ENCODE measurements at regions not wholly inside any gene's neighbourhood (a gene's known extent, or its start where the extent isn't known, plus 50 kb on each side); places are given as distances from the start of the nearest gene placed in this dataset.
"Not testable (repeated sequence)": the region's sequence is repeated elsewhere in the genome, so short reads cannot be mapped to it uniquely, and the experiment has no call there.

DNA sequence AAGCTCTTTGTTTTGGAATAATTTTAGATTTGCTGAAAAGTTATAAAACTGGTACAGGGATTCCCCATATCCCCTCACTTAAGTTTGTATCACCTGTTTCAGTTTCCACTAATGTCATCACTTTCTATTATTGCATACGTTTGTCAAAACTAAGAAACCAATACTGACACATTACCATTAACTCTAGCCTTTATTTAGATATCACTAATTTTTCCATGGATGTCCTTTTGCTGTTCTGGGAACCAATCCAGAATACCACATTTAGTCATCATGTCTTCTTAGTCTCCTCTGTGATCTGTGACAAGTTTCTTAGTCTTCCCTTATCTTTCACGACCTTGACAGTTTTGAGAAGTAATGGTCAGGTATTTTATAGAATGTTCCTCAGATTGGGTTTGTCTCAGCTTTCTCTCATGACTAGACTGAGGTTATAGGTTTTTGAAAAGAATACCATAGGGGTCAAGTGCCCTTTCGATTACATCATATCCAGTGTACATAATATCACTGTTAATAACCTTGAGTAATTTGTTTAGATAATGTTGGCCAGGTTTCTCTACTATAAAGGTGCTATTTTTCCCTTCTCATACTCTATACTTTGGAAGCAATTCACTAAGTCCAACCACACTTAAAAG lies 51.9 kb upstream of the NMUR2 start:
- Histone ChIP-seq H3K4me3 (ENCODE audit: insufficient read depth, low read depth, low read length) (no peak overlapping the region), H3K27me3 (ENCODE audit: control insufficient read depth, insufficient read depth, low read length) (no peaks in the 10 kb centered on the region), H3K36me3 (replicated peaks; ENCODE audit: control insufficient read depth, insufficient read depth, low read length) (no peaks in the 10 kb centered on the region)
- no peak for DNase-seq

DNA sequence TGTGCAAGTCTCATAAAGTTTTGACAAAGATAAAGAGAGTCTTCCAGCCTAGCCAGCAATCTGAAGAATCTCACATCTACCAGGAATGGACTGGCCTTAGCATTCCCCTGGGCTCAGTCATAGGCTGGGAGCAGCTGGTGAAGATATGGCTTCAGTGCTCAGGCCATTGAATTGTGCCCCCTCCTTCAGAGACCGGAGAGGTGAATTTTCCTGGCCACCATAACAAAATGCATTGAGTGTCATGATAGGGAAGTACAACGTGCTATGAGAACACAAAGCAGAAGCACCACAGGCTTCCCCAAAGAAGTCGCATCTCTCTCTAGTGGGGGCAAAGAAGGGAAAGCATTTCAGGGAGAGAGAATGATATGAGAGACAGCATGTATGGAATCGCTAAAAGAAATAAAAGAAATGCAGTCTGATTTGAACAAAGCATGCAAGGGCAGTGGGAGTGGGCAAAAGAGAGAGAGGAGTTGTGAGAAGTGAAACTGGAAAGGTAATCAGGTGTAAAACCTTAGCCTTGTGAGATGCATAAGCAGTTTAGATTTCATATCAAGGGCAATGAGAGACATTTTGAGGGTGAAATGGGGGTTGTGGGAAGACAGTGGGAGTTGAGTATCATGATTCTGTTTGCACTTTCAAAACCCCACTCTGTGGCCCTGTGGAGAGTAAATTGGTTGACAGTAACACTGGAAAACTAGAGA lies 57.1 kb upstream of the NMUR2 start:
- H3K27me3 ChIP-seq (ENCODE audit: control insufficient read depth, insufficient read depth, low read length), result no peaks in the 10 kb centered on the region
- no peaks in the 10 kb centered on the region for H3K36me3 ChIP-seq (replicated peaks; ENCODE audit: control insufficient read depth, insufficient read depth, low read length)
- H3K4me3 ChIP-seq (ENCODE audit: insufficient read depth, low read depth, low read length), result no peak overlapping the region
- DNase-seq, result no peak

DNA sequence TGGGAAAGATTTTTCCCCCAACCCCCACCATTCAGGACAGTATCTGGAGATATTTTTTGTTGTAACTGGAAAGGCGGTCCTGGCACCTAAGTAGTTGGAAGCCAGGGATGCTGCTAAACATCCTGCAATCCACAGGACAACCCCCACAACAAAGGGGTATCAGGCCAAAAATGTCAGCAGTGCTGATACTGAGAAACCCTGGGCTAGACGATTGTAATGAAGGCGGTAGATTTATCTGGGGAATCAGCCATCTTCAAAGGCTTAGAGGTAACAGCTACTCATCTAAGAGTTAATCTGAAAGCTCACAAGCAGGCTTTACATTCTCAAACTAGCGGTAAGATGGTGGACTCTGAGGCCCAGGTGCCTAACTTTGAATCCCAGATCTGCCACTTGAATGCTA lies 59.0 kb upstream of the NMUR2 start:
- H3K27me3 ChIP-seq (ENCODE audit: control insufficient read depth, insufficient read depth, low read length), result no peaks in the 10 kb centered on the region
- H3K4me3 ChIP-seq (ENCODE audit: insufficient read depth, low read depth, low read length), result no peak overlapping the region
- DNase-seq, result no peak
- no peaks in the 10 kb centered on the region for H3K36me3 ChIP-seq (replicated peaks; ENCODE audit: control insufficient read depth, insufficient read depth, low read length)

DNA sequence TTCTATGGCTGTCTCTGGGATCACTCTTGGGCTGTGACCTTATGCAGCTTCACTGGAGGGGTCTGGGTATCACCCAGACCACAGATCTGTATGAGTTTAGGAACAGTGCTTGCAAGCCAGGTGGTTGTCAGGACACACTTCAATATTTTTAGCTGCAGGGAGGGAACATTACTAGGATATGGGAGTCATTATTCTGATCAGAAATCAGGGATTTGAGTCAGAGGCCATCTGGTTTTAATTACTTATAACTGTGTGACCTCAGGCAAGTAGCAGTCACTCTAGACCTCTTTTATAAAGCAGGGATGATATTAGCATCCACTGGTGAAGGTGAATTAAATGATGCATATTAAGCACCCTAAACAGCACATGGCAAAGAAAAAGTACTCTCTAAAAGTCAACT lies 60.1 kb upstream of the NMUR2 start:
- Histone ChIP-seq H3K27me3 (ENCODE audit: control insufficient read depth, insufficient read depth, low read length) (no peaks in the 10 kb centered on the region), H3K36me3 (replicated peaks; ENCODE audit: control insufficient read depth, insufficient read depth, low read length) (no peaks in the 10 kb centered on the region), H3K4me3 (ENCODE audit: insufficient read depth, low read depth, low read length) (no peak overlapping the region)
- DNase-seq, result no peak

DNA sequence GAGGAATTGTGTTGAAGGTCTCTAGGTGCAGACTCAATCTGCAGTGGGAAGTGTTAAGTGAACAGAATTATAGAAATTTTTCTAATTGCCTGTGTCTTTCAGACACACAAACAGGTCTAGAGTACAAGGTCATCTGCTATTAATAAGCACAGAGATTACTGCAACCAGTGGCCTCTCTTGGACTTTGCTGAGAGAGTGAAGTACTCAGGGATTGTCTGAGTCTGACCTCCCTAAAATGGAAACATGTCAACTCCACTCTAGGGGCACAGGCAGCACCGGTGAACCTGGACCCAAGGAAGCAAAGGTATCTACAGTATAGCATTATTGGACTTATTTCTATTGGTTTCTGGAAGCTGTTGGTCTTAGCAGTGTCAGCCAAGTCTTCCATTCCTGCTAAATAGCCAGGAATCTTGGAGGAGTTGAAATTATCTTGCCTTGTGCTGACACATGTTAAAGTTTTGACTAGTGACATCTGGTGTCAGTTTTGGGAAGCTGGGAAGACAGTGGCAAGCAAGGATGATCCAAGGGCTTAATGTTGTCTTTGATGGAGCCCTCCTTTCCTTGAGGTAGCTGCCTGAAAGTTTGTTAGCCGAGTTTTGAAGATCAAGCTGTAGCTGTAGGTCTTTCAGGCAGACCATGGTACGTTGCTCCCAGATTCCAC lies 61.1 kb upstream of the NMUR2 start:
- no peak for DNase-seq
- H3K27me3 ChIP-seq (ENCODE audit: control insufficient read depth, insufficient read depth, low read length), result no peaks in the 10 kb centered on the region
- no peak overlapping the region for H3K4me3 ChIP-seq (ENCODE audit: insufficient read depth, low read depth, low read length)
- H3K36me3 ChIP-seq (replicated peaks; ENCODE audit: control insufficient read depth, insufficient read depth, low read length), result no peaks in the 10 kb centered on the region

DNA sequence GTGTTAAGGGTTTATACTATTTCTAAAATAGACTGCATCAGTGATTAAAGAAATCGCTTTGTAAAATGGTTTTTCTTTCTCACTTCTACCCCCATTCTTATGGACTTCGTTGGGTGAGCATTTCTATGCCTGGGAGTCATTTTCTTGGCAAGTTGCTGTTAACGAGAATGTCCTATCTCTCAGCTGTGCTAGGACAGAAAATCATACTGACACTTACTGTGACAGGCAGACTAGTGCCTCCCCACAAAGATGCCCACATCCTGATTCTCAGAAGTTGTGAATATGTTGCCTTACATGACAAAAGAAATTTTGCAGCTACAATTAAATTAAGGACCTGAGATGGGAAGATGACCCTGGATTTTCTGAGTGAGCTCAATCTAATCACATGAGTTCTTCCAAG lies 65.1 kb upstream of the NMUR2 start:
- H3K27me3 ChIP-seq (ENCODE audit: control insufficient read depth, insufficient read depth, low read length), result no peaks in the 10 kb centered on the region
- no peak for DNase-seq
- no peaks in the 10 kb centered on the region for H3K36me3 ChIP-seq (replicated peaks; ENCODE audit: control insufficient read depth, insufficient read depth, low read length)
- H3K4me3 ChIP-seq (ENCODE audit: insufficient read depth, low read depth, low read length), result no peak overlapping the region

DNA sequence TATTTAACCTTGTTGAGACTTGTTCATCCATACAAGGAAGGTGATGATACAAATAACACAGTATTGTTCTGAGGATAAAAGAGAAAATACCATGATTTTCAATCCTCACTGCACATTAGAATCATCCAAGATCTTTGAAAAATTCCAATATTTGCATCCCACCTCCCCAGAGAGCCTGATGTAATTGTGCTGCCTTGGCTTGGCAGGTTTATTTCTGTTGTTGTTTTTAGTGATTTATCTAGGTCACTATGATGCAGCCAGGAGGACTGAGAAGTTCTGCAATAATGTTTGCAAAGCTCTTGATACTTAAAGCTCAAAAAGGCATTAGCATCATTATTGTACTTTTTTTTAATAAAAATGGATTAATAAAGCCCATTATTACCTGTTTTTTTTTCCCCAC lies 67.0 kb upstream of the NMUR2 start:
- DNase-seq, result no peak
- Histone ChIP-seq H3K36me3 (replicated peaks; ENCODE audit: control insufficient read depth, insufficient read depth, low read length) (no peaks in the 10 kb centered on the region), H3K4me3 (ENCODE audit: insufficient read depth, low read depth, low read length) (no peak overlapping the region), H3K27me3 (ENCODE audit: control insufficient read depth, insufficient read depth, low read length) (no peaks in the 10 kb centered on the region)

DNA sequence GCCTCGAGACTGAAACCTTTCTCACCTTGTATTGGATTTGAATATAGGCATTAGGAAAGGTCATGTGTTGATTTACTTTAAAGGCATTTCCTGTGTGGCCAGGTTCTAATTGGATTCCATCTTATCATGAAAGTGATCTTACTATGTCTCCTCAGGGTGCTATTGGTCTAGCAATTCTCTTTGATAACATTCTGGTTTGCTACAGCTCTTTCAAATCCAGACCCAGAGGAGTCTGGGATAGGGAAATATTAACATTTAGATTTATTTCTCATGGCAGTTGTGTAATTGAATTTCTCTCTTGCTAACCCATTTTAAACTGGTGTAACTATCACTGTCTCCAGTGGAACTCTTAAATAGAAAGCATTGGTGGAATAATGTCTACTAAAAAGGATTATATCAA lies 69.9 kb upstream of the NMUR2 start:
- DNase-seq, result no peak
- no peaks in the 10 kb centered on the region for H3K36me3 ChIP-seq (replicated peaks; ENCODE audit: control insufficient read depth, insufficient read depth, low read length)
- no peaks in the 10 kb centered on the region for H3K27me3 ChIP-seq (ENCODE audit: control insufficient read depth, insufficient read depth, low read length)
- no peak overlapping the region for H3K4me3 ChIP-seq (ENCODE audit: insufficient read depth, low read depth, low read length)

DNA sequence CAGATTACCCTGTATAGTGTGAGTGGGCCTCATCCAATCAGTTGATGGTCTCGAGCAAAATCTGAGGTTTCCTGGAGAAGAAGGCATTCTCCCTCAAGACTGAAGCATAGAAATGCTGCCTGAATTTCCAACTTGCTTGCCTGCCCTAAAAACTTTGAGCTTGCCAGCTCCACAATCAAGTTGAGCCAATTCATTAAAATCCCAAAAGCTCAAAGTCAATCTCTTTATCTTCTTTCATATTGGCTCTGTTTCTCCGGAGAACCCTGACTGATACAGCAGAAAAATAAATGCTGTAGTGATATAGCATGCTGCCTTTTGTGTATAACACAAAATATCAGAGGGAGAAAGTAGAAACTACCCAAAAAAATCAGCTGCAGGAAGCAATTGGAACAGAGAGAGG lies 72.5 kb upstream of the NMUR2 start:
- DNase-seq, result no peak
- Histone ChIP-seq H3K4me3 (ENCODE audit: insufficient read depth, low read depth, low read length) (no peak overlapping the region), H3K27me3 (ENCODE audit: control insufficient read depth, insufficient read depth, low read length) (no peaks in the 10 kb centered on the region), H3K36me3 (replicated peaks; ENCODE audit: control insufficient read depth, insufficient read depth, low read length) (no peaks in the 10 kb centered on the region)

DNA sequence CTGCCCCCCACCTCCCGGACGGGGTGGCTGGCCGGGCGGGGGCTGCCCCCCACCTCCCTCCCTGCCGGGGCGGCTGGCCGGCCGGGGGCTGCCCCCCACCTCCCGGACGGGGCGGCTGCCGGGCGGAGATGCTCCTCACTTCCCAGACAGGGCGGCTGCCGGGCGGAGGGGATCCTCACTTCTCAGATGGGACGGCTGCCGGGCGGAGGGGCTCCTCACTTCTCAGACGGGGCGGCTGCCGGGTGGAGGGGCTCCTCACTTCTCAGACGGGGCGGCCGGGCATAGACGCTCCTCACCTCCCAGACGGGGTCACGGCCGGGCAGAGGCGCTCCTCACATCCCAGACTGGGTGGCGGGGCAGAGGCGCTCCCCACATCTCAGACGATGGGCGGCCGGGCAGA lies 74.8 kb upstream of the NMUR2 start:
- not testable (repeated sequence) for H3K27me3 ChIP-seq (ENCODE audit: control insufficient read depth, insufficient read depth, low read length); H3K4me3 ChIP-seq (ENCODE audit: insufficient read depth, low read depth, low read length); DNase-seq; H3K36me3 ChIP-seq (replicated peaks; ENCODE audit: control insufficient read depth, insufficient read depth, low read length)

DNA sequence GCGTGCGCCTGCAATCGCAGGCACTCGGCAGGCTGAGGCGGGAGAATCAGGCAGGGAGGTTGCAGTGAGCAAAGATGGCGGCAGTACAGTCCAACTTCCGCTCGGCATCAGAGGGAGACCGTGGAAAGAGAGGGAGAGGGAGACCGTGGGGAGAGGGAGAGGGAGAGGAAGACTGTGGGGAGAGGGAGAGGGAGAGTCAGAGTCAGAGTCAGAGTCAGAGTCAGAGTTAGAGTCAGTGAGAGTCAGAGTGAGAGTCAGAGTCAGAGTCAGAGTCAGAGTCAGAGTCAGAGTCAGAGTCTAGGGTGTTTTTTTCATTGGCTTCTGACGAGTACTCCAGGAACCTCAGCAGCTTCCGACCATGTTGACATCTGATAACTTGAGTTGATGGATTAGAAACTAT lies 75.6 kb upstream of the NMUR2 start:
- not testable (repeated sequence) for H3K4me3 ChIP-seq (ENCODE audit: insufficient read depth, low read depth, low read length); H3K36me3 ChIP-seq (replicated peaks; ENCODE audit: control insufficient read depth, insufficient read depth, low read length); H3K27me3 ChIP-seq (ENCODE audit: control insufficient read depth, insufficient read depth, low read length); DNase-seq

DNA sequence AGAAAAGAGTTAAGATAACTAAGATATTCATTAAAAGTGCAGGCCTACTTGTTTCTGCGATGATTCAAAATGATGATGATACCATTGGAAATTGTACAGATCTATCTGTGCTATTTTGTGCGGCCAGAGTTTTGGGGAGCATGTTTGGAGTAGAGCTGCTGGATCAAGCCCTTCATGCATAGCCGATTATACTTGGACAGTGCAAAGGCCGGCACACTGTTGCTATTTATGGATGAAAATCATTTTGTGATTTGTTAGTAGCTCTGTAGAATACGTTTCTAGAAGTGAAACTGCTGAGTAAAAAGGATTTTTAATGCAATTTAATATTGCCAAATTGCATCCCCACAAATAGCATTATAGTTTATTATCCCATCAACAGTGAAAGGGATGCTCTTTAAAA lies 82.1 kb upstream of the NMUR2 start:
- DNase-seq, result no peak
- Histone ChIP-seq H3K4me3 (ENCODE audit: insufficient read depth, low read depth, low read length) (no peak overlapping the region), H3K36me3 (replicated peaks; ENCODE audit: control insufficient read depth, insufficient read depth, low read length) (no peaks in the 10 kb centered on the region), H3K27me3 (ENCODE audit: control insufficient read depth, insufficient read depth, low read length) (no peaks in the 10 kb centered on the region)

DNA sequence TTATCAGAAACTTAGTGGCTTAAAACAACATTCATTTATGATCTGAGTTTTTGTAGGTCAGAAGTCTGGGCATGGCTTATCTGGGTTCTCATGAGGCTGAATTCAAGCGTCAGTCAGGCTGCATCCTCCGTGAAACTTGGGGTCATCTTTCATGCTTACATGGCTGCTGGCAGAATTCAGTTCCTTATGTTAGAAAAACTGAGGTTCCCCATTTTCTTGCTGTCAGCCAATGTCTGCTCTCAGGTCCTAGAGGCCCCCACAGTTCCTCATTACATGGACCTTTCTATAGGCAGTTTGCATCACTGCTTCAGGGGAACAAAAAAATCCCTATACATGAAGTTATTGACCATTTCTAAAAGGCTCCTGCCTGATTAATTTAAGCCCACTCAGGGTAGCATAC lies 83.8 kb upstream of the NMUR2 start:
- Histone ChIP-seq H3K36me3 (replicated peaks; ENCODE audit: control insufficient read depth, insufficient read depth, low read length) (no peaks in the 10 kb centered on the region), H3K27me3 (ENCODE audit: control insufficient read depth, insufficient read depth, low read length) (no peaks in the 10 kb centered on the region), H3K4me3 (ENCODE audit: insufficient read depth, low read depth, low read length) (no peak overlapping the region)
- no peak for DNase-seq

DNA sequence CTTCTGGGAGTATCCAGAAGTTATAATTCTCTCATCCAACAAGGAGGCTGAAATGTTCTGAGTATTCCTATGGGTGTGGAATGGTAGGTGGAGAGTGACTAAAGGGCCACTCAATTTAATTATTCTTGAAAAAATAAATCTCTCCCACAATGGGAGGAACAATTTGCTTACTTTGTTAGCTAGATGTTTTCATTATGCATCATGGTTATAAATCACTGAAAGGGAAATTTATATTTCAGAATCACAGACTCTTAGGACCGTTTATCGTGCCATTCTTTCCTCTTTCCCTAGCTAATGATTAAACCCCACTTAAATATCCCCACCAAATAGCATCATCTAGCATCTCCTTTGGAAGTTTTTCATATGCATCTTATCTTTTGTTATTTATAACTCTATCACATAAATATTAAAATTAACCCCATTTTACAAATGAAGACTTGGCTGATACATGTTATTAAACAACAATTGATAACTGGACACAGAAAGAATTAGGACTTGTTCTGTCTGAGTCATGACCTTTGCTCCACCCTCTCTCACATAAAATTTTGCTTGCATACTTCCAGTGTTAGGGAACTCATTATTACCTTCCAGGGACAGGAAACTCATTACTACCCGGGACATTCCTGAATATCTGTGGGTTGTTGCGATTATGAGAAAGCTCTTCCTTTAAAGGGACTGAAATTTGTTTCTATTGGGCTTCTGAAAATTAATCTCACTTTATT lies 94.9 kb upstream of the NMUR2 start:
- no peak for DNase-seq
- Histone ChIP-seq H3K4me3 (ENCODE audit: insufficient read depth, low read depth, low read length) (no peak overlapping the region), H3K27me3 (ENCODE audit: control insufficient read depth, insufficient read depth, low read length) (no peaks in the 10 kb centered on the region), H3K36me3 (replicated peaks; ENCODE audit: control insufficient read depth, insufficient read depth, low read length) (no peaks in the 10 kb centered on the region)

DNA sequence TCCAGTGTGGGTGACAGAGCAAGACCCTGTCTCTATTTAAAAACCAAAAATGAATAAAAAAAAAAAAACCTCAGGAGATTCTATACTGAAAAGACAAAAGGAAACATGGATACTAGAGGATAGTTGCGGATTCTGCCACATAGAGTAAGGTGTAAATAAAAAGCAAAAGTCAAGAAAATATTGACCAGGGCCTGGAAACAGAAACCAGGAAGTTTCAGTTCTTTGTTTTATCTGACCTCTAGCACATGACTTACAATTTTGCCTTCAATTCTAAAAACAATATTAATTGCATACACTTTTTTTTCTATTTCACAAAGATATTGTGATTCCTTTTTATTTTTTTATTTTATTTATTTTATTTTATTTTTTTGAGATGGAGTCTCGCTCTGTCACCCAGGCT lies 96.2 kb upstream of the NMUR2 start:
- no peak for DNase-seq
- H3K27me3 ChIP-seq (ENCODE audit: control insufficient read depth, insufficient read depth, low read length), result no peaks in the 10 kb centered on the region

More for the DNA sequence above, 96.2 kb upstream of the NMUR2 start:
- Histone ChIP-seq H3K4me3 (ENCODE audit: insufficient read depth, low read depth, low read length) (no peak overlapping the region), H3K36me3 (replicated peaks; ENCODE audit: control insufficient read depth, insufficient read depth, low read length) (no peaks in the 10 kb centered on the region)

Data from H7 (cell line).